IMR-90 (cell line): ENCODE measurements at regions not wholly inside any gene's neighbourhood (a gene's known extent, or its start where the extent isn't known, plus 50 kb on each side); places are given as distances from the start of the nearest gene placed in this dataset.

ENCODE experiments used
- ATAC-seq: fragments of 200-7000 bp; cut with Tn5 transposase; 2 replicates; pipeline ENCODE4 v1.9.1; 2020; ENCODE audit warnings: low read depth, mild to moderate bottlenecking, moderate library complexity
- BruUV-seq: library from RNA; stranded (reverse); fragments of 400-500 nt; replicated peaks from 2 replicates; lab custom pipeline; 2021; lab: Mats Ljungman, UMichigan
- CTCF ChIA-PET: fragments of 300-600 bp; formaldehyde crosslinking; extraction: SDS; loops from one replicate; lab custom pipeline; 2021; ENCODE audit warnings: antibody characterized with exemption; lab: Yijun Ruan, JAX
- POLR2A ChIA-PET: fragments of 300-600 bp; sonication (Branson Sonifier 250); formaldehyde crosslinking; loops from one replicate; lab custom pipeline; 2022; ENCODE audit warnings: antibody characterized with exemption; ENCODE audit not compliant: unreplicated experiment; lab: Charles Lee
- DNase-seq: peaks from one replicate; pipeline ENCODE4 v3.0.0; 2013
- H2AFZ ChIP-seq: replicated peaks from 2 replicates; pipeline ENCODE3; 2013; ENCODE audit warnings: low read length, mild to moderate bottlenecking; ENCODE audit not compliant: poor library complexity
- H2AK5ac ChIP-seq: 2 replicates; pipeline ENCODE4 v1.6.1; 2013; ENCODE audit warnings: low read depth, low read length, inconsistent platforms
- H2AK9ac ChIP-seq: replicated peaks from 2 replicates; pipeline ENCODE3; 2013; ENCODE audit warnings: mild to moderate bottlenecking, low read depth, low read length, moderate library complexity; ENCODE audit not compliant: poor library complexity
- H2BK120ac ChIP-seq: 2 replicates; pipeline ENCODE4 v1.6.1; 2013; ENCODE audit warnings: low read depth, low read length, inconsistent platforms
- H2BK15ac ChIP-seq: 3 replicates; pipeline ENCODE4 v1.6.1; 2013; ENCODE audit warnings: low read depth, low read length, inconsistent platforms
- H2BK20ac ChIP-seq: 2 replicates; pipeline ENCODE4 v1.6.1; 2013; ENCODE audit warnings: low read depth, mild to moderate bottlenecking, inconsistent platforms, low read length, moderate library complexity
- H2BK5ac ChIP-seq: 2 replicates; pipeline ENCODE4 v1.6.1; 2013; ENCODE audit warnings: mild to moderate bottlenecking, low read depth, low read length, inconsistent platforms; ENCODE audit not compliant: poor library complexity, severe bottlenecking
- H3K14ac ChIP-seq: replicated peaks from 2 replicates; pipeline ENCODE4 v1.6.1; 2013; ENCODE audit warnings: low read depth, low read length, inconsistent platforms
- H3K18ac ChIP-seq: 2 replicates; pipeline ENCODE4 v1.6.1; 2013; ENCODE audit warnings: low read depth, low read length, control low read depth
- H3K23ac ChIP-seq: 2 replicates; pipeline ENCODE4 v1.6.1; 2013; ENCODE audit warnings: low read depth, low read length, inconsistent platforms
- H3K27ac ChIP-seq: 2 replicates; pipeline ENCODE4 v1.5.1; 2013; ENCODE audit warnings: mild to moderate bottlenecking, control low read depth, low read length; ENCODE audit not compliant: insufficient read depth
- H3K27me3 ChIP-seq: 2 replicates; pipeline ENCODE4 v1.6.1; 2013; ENCODE audit warnings: low read length; ENCODE audit not compliant: control insufficient read depth, insufficient read depth
- H3K36me3 ChIP-seq: 2 replicates; pipeline ENCODE4 v1.6.1; 2013; ENCODE audit warnings: low read length, mixed read lengths; ENCODE audit not compliant: control insufficient read depth, insufficient read depth
- H3K4ac ChIP-seq: 2 replicates; pipeline ENCODE4 v1.6.1; 2013; ENCODE audit warnings: low read depth, low read length, inconsistent platforms
- H3K4me1 ChIP-seq: 2 replicates; pipeline ENCODE4 v1.6.1; 2013; ENCODE audit warnings: low read length, mixed read lengths; ENCODE audit not compliant: control insufficient read depth, insufficient read depth
- H3K4me2 ChIP-seq: 2 replicates; pipeline ENCODE4 v1.6.1; 2013; ENCODE audit warnings: low read depth, mild to moderate bottlenecking, control low read depth, low read length, moderate library complexity
- H3K4me3 ChIP-seq: 2 replicates; pipeline ENCODE4 v1.5.1; 2013; ENCODE audit warnings: low read depth, mild to moderate bottlenecking, control low read depth, low read length, moderate library complexity; ENCODE audit not compliant: insufficient read depth
- H3K56ac ChIP-seq: 2 replicates; pipeline ENCODE4 v1.6.1; 2013; ENCODE audit warnings: low read length, inconsistent platforms; ENCODE audit not compliant: insufficient read depth; ENCODE audit errors: extremely low read depth
- H3K79me1 ChIP-seq, 2 experiments: 2 replicates each; pipeline ENCODE4 v1.6.1; 2013; ENCODE audit warnings: low read length in 2 of 2, inconsistent platforms in 1 of 2, low read depth in 1 of 2
- H3K9ac ChIP-seq: 2 replicates; pipeline ENCODE4 v1.6.1; 2013; ENCODE audit warnings: low read depth, low read length, control low read depth
- H3K9me1 ChIP-seq: 2 replicates; pipeline ENCODE4 v1.6.1; 2013; ENCODE audit warnings: low read length, inconsistent platforms; ENCODE audit not compliant: insufficient read depth
- H3K9me3 ChIP-seq: 2 replicates; pipeline ENCODE4 v1.6.1; 2013; ENCODE audit warnings: low read length; ENCODE audit not compliant: control insufficient read depth, insufficient read depth
- H4K20me1 ChIP-seq: 2 replicates; pipeline ENCODE4 v1.6.1; 2013; ENCODE audit warnings: low read length, inconsistent platforms; ENCODE audit not compliant: insufficient read depth
- H4K5ac ChIP-seq: 2 replicates; pipeline ENCODE4 v1.6.1; 2013; ENCODE audit warnings: mild to moderate bottlenecking, low read depth, low read length, control low read depth
- H4K8ac ChIP-seq, 2 experiments: 2 replicates each; pipeline ENCODE4 v1.6.1; 2013; ENCODE audit warnings: low read depth in 2 of 2, low read length in 2 of 2, control low read depth in 1 of 2, inconsistent platforms in 1 of 2
- H4K91ac ChIP-seq: 2 replicates; pipeline ENCODE4 v1.6.1; 2013; ENCODE audit warnings: low read depth, low read length, inconsistent platforms; ENCODE audit not compliant: insufficient read depth
- BHLHE40 ChIP-seq: fragments of 150-350 bp; IDR thresholded peaks from 2 replicates; pipeline ENCODE4 v1.6.1; 2016; ENCODE audit warnings: mild to moderate bottlenecking, low read depth, low read length
- CEBPB ChIP-seq: IDR thresholded peaks from 2 replicates; pipeline ENCODE4 v1.6.1; 2012; ENCODE audit warnings: low read depth, low read length, improper control_type of control experiment
- FOS ChIP-seq: fragments of 150-350 bp; IDR thresholded peaks from 2 replicates; pipeline ENCODE4 v1.6.1; 2016; ENCODE audit warnings: low read depth, low read length
- MAFK ChIP-seq: IDR thresholded peaks from 2 replicates; pipeline ENCODE4 v1.6.1; 2012; ENCODE audit warnings: low read depth, low read length, improper control_type of control experiment
- MAZ ChIP-seq: IDR thresholded peaks from 2 replicates; pipeline ENCODE4 v1.6.1; 2012; ENCODE audit warnings: low read depth, mild to moderate bottlenecking, low read length, improper control_type of control experiment, moderate library complexity, borderline replicate concordance
- MXI1 ChIP-seq: IDR thresholded peaks from 2 replicates; pipeline ENCODE4 v1.6.1; 2012; ENCODE audit warnings: low read depth, mild to moderate bottlenecking, low read length, moderate library complexity, borderline replicate concordance
- RAD21 ChIP-seq: IDR thresholded peaks from 2 replicates; pipeline ENCODE4 v1.6.1; 2012; ENCODE audit warnings: low read length, improper control_type of control experiment
- RCOR1 ChIP-seq: IDR thresholded peaks from 2 replicates; pipeline ENCODE4 v1.6.1; 2012; ENCODE audit warnings: mild to moderate bottlenecking, low read length, improper control_type of control experiment; ENCODE audit not compliant: insufficient replicate concordance
- SMC3 ChIP-seq: fragments of 150-350 bp; IDR thresholded peaks from 2 replicates; pipeline ENCODE4 v1.6.1; 2016; ENCODE audit warnings: low read depth, mild to moderate bottlenecking, antibody characterized with exemption, low read length, moderate library complexity
- WGBS, 2 experiments: methylation state at CpG; one replicate each; pipeline versions ENCODE4 v1.1.5 to v1.1.7; 2013; ENCODE audit warnings: missing lambda C conversion rate in 2 of 2; ENCODE audit not compliant: insufficient read length in 1 of 2; ENCODE audit errors: extremely low coverage in 2 of 2; 5-methylcytosine and 5-hydroxymethylcytosine counted together
- dilution Hi-C: fragments of 300-500 bp; cut with HindIII; formaldehyde crosslinking; loops from one replicate; pipeline ENCODE4 v1.14.3; 2018; ENCODE audit warnings: low sequenced_read_pairs; ENCODE audit not compliant: unreplicated experiment
- in situ Hi-C: fragments of 300-500 bp; cut with MboI; formaldehyde crosslinking; loops from 3 replicates; pipeline ENCODE4 v1.14.3; 2019; ENCODE audit warnings: low sequenced_read_pairs, inconsistent platforms, mixed read lengths
- intact Hi-C: fragments of 100-400 bp; cut with micrococcal nuclease; formaldehyde crosslinking; loops from 2 replicates; pipeline ENCODE4 v1.10.0; 2022

DNA sequence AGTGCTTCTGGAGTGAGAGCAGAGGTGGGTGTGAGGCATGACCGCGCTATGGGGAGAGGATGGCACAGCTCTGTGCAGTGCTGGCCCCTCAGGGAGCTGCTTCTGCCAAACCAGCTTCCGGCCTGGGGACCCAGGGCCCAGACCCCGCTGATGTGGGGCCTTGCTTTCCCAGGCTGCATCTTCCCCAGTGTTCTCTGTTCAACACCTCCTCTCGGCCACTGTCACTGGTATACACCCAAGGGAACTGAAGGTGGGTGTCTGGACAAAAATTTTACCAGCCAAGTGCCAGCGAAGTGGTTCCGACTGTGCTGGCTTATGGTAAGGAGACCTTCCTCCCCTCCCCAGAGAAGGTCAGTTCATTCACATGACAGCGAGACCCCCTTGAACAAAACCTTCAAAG is 179.1 kb downstream of the AACS start:
- H3K4ac ChIP-seq, result no peak overlapping the region
- intact Hi-C loops, result no loop called here
- in situ Hi-C loops, result no loop called here
- H3K56ac ChIP-seq, result no peak overlapping the region
- H3K79me1 ChIP-seq, result no peaks in the 10 kb centered on the region
- H2BK120ac ChIP-seq, result no peak overlapping the region
- no peak overlapping the region for H2BK20ac ChIP-seq
- no peak for DNase-seq
- no peak overlapping the region for H2BK5ac ChIP-seq
- H4K8ac ChIP-seq, result no peak overlapping the region
- H3K14ac ChIP-seq, result no peak overlapping the region
- TF ChIP-seq SMC3, result no peak
- TF ChIP-seq CEBPB, result no peak
- TF ChIP-seq FOS, result no peak
- no peak for TF ChIP-seq MXI1
- no peak for TF ChIP-seq BHLHE40
- TF ChIP-seq RAD21, result no peak
- no peak for TF ChIP-seq RCOR1
- no peak for TF ChIP-seq MAFK
- TF ChIP-seq MAZ, result no peak
- H2AK9ac ChIP-seq, result no peak overlapping the region
- ChIA-PET CTCF (no interaction called here), POLR2A (no interaction called here)
- no peaks in the 10 kb centered on the region for H3K27me3 ChIP-seq
- no peak overlapping the region for H4K91ac ChIP-seq
- no CpG with 5 or more reads among the region's 8 CpGs for WGBS, 2 experiments
- no peak overlapping the region for H2BK15ac ChIP-seq
- no peak overlapping the region for H3K18ac ChIP-seq
- H2AFZ ChIP-seq, result no peak overlapping the region
- H4K5ac ChIP-seq, result no peak overlapping the region
- no peak overlapping the region for H3K23ac ChIP-seq
- no peaks in the 10 kb centered on the region for H3K36me3 ChIP-seq
- H3K4me2 ChIP-seq, result no peak overlapping the region
- H3K9me1 ChIP-seq, result no peaks in the 10 kb centered on the region
- no peak overlapping the region for H2AK5ac ChIP-seq
- peaks cover 2% of the 10 kb centered on the region; the same call in 1 of the 2 replicates for H3K9me3 ChIP-seq
- H3K9ac ChIP-seq, result no peak overlapping the region
- H4K20me1 ChIP-seq, result no peaks in the 10 kb centered on the region
- no peaks in the 10 kb centered on the region for H3K4me1 ChIP-seq
- dilution Hi-C loops, result no loop called here
- H3K27ac ChIP-seq, result no peak overlapping the region
- H3K4me3 ChIP-seq, result no peak overlapping the region
- ATAC-seq, result no peak
- no TSS peak for BruUV-seq
